Coronary artery (tissue), 2 donors: ENCODE measurements at regions not wholly inside any gene's neighbourhood (a gene's known extent, or its start where the extent isn't known, plus 50 kb on each side); places are given as distances from the start of the nearest gene placed in this dataset.
"Not testable (repeated sequence)": the region's sequence is repeated elsewhere in the genome, so short reads cannot be mapped to it uniquely, and the experiment has no call there.

Experiments used
- DNase-seq: peaks from one replicate; pipeline ENCODE4 v3.0.0-alpha.2; 2017; ENCODE audit warnings: low spot score
- H3K27ac ChIP-seq, 2 donors: fragments of 200-600 bp; sonication (generic); one replicate each; pipeline ENCODE4 v1.5.1; 2016 to 2019
- H3K4me3 ChIP-seq: fragments of 200-600 bp; sonication (generic); 2 replicates; pipeline ENCODE4 v1.5.1; 2016; ENCODE audit warnings: mild to moderate bottlenecking, moderate library complexity
- CTCF ChIP-seq: fragments of 200-600 bp; sonication (generic); IDR thresholded peaks from one replicate; pipeline ENCODE4 v1.5.1; 2019; ENCODE audit warnings: antibody characterized with exemption

GRCh38 chr4:30028826-30029225, 691.3 kb upstream of the PCDH7 start:
- TF ChIP-seq CTCF = no peak
- Histone ChIP-seq H3K27ac (no peak overlapping the region), H3K4me3 (no peak overlapping the region)
- DNase-seq = no peak

GRCh38 chr4:30056016-30056766, 664.0 kb upstream of the PCDH7 start:
- no peak for TF ChIP-seq CTCF
- H3K27ac ChIP-seq = no peak overlapping the region
- no peak overlapping the region for H3K4me3 ChIP-seq
- DNase-seq = no peak

DNA sequence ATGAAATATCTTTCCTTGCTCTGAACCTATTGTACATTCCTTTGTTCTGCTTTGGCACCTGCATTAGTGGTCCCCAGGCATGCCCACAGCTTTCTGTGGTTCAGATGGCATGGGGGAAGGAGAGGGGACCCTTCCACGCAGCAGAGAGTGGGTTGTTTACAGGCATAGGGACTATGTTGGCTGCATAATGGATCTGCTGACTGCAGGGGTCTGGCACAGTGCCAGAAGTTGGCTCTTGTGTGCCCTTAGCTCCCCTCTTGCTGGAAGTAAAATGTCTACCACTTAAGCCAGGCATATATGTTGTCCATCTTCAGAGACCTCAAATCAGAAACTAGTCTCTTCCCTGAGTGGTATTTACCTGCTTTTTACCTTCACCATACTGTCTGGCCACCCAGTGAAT, 651.9 kb upstream of the PCDH7 start:
- Histone ChIP-seq H3K27ac (no peak overlapping the region), H3K4me3 (no peak overlapping the region)
- DNase-seq = no peak
- TF ChIP-seq CTCF = no peak

DNA sequence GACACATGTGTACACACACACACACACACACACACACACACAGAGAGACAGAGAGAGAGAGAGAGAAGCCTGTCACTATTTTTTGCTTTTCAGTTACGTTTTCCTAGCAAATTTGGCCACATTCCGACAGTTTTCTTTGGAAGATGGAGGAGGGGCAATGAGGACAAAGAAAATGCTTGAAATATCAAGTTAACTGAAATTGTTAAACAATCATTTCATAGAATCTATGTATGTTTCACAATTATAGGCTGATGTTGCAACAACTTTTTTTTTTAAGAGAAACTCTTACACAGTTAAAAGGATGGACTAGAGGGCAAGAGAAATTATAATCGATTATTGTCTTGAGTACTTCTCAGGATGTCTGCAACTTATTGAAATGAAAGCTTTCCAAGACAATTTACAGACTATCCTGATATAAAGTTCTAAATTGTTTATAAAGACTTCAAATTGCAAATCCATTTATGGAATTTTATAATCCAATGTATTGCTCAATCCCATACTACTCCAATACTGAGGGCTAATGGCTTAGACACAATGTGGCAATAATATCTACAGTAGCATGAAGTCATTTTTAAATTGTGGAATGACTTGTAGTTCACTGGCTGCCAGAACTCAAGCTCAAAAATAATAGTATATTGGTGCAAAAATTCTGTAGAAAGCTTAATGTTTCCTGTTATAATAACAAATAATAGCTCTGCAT, 647.0 kb upstream of the PCDH7 start:
- no peak for TF ChIP-seq CTCF
- Histone ChIP-seq H3K27ac (no peak overlapping the region), H3K4me3 (no peak overlapping the region)
- no peak for DNase-seq

GRCh38 chr4:30092420-30093128, 627.6 kb upstream of the PCDH7 start:
- not testable (repeated sequence) for H3K4me3 ChIP-seq, H3K27ac ChIP-seq, DNase-seq

GRCh38 chr4:30094887-30095286, 625.3 kb upstream of the PCDH7 start:
- DNase-seq = no peak
- no peak for TF ChIP-seq CTCF
- H3K4me3 ChIP-seq = no peak overlapping the region
- no peak overlapping the region for H3K27ac ChIP-seq

- Histone ChIP-seq H3K27ac (no peak overlapping the region), H3K4me3 (no peak overlapping the region)
- no peak for DNase-seq
- TF ChIP-seq CTCF = no peak
Measured at GRCh38 chr4:30103455-30103854, 616.7 kb upstream of the PCDH7 start.
